Left lung (tissue), 4 donors: ENCODE measurements at regions not wholly inside any gene's neighbourhood (a gene's known extent, or its start where the extent isn't known, plus 50 kb on each side); places are given as distances from the start of the nearest gene placed in this dataset.

Experiments used
- ATAC-seq: fragments of 200-7000 bp; cut with Tn5 transposase; one replicate; pipeline ENCODE4 v1.9.1; 2020; ENCODE audit warnings: moderate library complexity
- DNase-seq, 4 donors: peaks; one replicate each; pipeline ENCODE4 v3.0.0-alpha.2; 2013 to 2020
- H3K27ac ChIP-seq, 2 donors: fragments of 200-600 bp; sonication (generic) in 1 of 2; one replicate each; pipeline versions ENCODE4 v1.5.0 to v1.8.0; 2020 to 2021
- H3K27me3 ChIP-seq, 2 donors: fragments of 200-600 bp; sonication (generic) in 1 of 2; one replicate each; pipeline versions ENCODE4 v1.5.0 to v1.8.0; 2020 to 2021
- H3K36me3 ChIP-seq, 2 donors: fragments of 200-600 bp; sonication (generic) in 1 of 2; one replicate each; pipeline versions ENCODE4 v1.5.0 to v1.8.0; 2020 to 2021
- H3K4me1 ChIP-seq, 2 donors: fragments of 200-600 bp; one replicate each; pipeline ENCODE4 v1.8.0; 2021
- H3K4me3 ChIP-seq, 2 donors: fragments of 200-600 bp; sonication (generic) in 1 of 2; one replicate each; pipeline versions ENCODE4 v1.5.0 to v1.8.0; 2020 to 2021; ENCODE audit warnings: mild to moderate bottlenecking in 1 of 2
- H3K9me3 ChIP-seq, 2 donors: fragments of 200-600 bp; sonication (generic) in 1 of 2; one replicate each; pipeline versions ENCODE4 v1.5.0 to v1.8.0; 2020 to 2021
- intact Hi-C, 2 donors: fragments of 100-400 bp; cut with DNase I; formaldehyde crosslinking; loops; one replicate each; pipeline versions ENCODE4 v1.11.2 to v1.14.2; 2022
- TF ChIP-seq, protein P1 (sequence below), 2 donors: fragments of 200-600 bp; sonication (generic) in 1 of 2; IDR thresholded peaks; one replicate each; pipeline versions ENCODE4 v1.5.0 to v1.8.0; 2021; ENCODE audit warnings: antibody characterized with exemption in 2 of 2
- donor health status: DM: no; HTN: yes; CAD: no.
- donor health status: DM: no; HTN: no; CAD: no.

DNA sequence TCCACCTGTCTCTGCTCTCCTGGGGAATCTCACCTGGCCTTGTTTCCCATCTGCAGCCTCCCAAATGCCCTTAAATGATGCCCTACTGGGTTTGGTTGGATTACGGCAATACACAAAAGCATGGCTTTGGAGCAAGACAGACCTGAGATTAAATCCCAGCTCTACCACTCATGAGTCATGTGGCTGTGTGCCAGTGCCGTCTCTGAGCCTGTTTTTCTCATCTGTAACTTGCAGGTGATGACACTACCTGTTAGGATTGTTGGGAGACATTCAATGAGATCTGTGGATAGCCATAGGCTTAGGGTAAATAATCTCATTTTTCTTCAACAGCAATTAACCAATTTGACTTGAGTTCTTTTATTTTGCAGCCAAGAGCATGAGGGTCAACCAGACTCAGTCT is 240.3 kb downstream of the MAF start:
- DNase-seq = no peak
- Histone ChIP-seq H3K36me3 (no peaks in the 10 kb centered on the region), H3K4me3 (no peak overlapping the region), H3K27me3 (no peaks in the 10 kb centered on the region), H3K9me3 (no peaks in the 10 kb centered on the region), H3K4me1 (no peaks in the 10 kb centered on the region), H3K27ac (no peak overlapping the region)
- no peak for ATAC-seq
- intact Hi-C loops = no loop called here
- TF ChIP-seq, protein P1, sequence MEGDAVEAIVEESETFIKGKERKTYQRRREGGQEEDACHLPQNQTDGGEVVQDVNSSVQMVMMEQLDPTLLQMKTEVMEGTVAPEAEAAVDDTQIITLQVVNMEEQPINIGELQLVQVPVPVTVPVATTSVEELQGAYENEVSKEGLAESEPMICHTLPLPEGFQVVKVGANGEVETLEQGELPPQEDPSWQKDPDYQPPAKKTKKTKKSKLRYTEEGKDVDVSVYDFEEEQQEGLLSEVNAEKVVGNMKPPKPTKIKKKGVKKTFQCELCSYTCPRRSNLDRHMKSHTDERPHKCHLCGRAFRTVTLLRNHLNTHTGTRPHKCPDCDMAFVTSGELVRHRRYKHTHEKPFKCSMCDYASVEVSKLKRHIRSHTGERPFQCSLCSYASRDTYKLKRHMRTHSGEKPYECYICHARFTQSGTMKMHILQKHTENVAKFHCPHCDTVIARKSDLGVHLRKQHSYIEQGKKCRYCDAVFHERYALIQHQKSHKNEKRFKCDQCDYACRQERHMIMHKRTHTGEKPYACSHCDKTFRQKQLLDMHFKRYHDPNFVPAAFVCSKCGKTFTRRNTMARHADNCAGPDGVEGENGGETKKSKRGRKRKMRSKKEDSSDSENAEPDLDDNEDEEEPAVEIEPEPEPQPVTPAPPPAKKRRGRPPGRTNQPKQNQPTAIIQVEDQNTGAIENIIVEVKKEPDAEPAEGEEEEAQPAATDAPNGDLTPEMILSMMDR (IDR thresholded peaks at IDR 0.05) = no peak

DNA sequence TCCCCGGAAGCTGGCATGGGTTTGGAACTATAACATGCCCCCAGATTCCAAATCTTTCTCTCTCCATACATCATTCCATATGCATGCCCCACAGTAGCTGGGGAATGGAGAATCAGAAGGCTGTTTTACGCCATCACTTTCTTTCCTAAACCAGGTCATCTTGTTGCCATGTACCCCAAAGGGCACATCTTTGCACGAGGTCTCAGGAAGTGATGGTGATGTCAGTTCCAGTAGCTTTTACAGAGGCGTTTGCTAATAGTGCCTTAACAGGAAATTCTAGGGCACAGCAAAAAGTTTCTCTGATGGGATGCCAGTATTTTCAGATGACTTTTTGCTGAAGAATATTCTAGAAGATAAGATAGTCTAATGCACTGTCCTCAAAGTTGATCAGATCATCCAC is 241.5 kb downstream of the MAF start:
- Histone ChIP-seq H3K27me3 (no peaks in the 10 kb centered on the region), H3K9me3 (no peaks in the 10 kb centered on the region), H3K4me3 (no peak overlapping the region), H3K27ac (no peak overlapping the region), H3K4me1 (no peaks in the 10 kb centered on the region), H3K36me3 (no peaks in the 10 kb centered on the region)
- ATAC-seq = no peak
- intact Hi-C loops = no loop called here
- no peak for DNase-seq
- TF ChIP-seq, protein P1 (IDR thresholded peaks at IDR 0.05) = no peak

- TF ChIP-seq, protein P1 (IDR thresholded peaks at IDR 0.05) = no peak
- no peaks in the 10 kb centered on the region for H3K4me1 ChIP-seq
- H3K36me3 ChIP-seq = no peaks in the 10 kb centered on the region
- no peak overlapping the region for H3K4me3 ChIP-seq
- no peaks in the 10 kb centered on the region for H3K9me3 ChIP-seq
- no peak overlapping the region for H3K27ac ChIP-seq
- intact Hi-C loops = no loop called here
- no peak for ATAC-seq
- DNase-seq = no peak
- no peaks in the 10 kb centered on the region for H3K27me3 ChIP-seq
Measured at GRCh38 chr16:79358188-79358587, 242.3 kb downstream of the MAF start.

GRCh38 chr16:79355600-79356358 is 244.8 kb downstream of the MAF start:
- H3K4me1 ChIP-seq = no peaks in the 10 kb centered on the region
- intact Hi-C loops = no loop called here
- H3K4me3 ChIP-seq = no peak overlapping the region
- no peaks in the 10 kb centered on the region for H3K27me3 ChIP-seq
- H3K36me3 ChIP-seq = no peaks in the 10 kb centered on the region
- no peak for ATAC-seq
- H3K27ac ChIP-seq = no peak overlapping the region
- H3K9me3 ChIP-seq = no peaks in the 10 kb centered on the region
- TF ChIP-seq, protein P1 (IDR thresholded peaks at IDR 0.05) = no peak
- no peak for DNase-seq

GRCh38 chr16:79351927-79352326 is 248.6 kb downstream of the MAF start:
- H3K27me3 ChIP-seq = no peaks in the 10 kb centered on the region
- H3K27ac ChIP-seq = no peak overlapping the region
- intact Hi-C loops = no loop called here
- H3K4me1 ChIP-seq = no peaks in the 10 kb centered on the region
- ATAC-seq (no peak), DNase-seq (no peak)
- no peaks in the 10 kb centered on the region for H3K36me3 ChIP-seq
- no peaks in the 10 kb centered on the region for H3K9me3 ChIP-seq
- TF ChIP-seq, protein P1 (IDR thresholded peaks at IDR 0.05) = no peak
- H3K4me3 ChIP-seq = no peak overlapping the region
